Muscle of leg (tissue), 3 donors: ENCODE measurements at regions not wholly inside any gene's neighbourhood (a gene's known extent, or its start where the extent isn't known, plus 50 kb on each side); places are given as distances from the start of the nearest gene placed in this dataset.

Experiments used
- DNase-seq: peaks from one replicate; pipeline ENCODE4 v3.0.0; 2013
- H3K27ac ChIP-seq: one replicate; pipeline ENCODE4 v1.5.1; 2013; ENCODE audit warnings: mild to moderate bottlenecking, low read length, control low read depth
- H3K27me3 ChIP-seq: one replicate; pipeline ENCODE4 v1.6.1; 2013; ENCODE audit warnings: low read length; ENCODE audit not compliant: control insufficient read depth, insufficient read depth
- H3K36me3 ChIP-seq: one replicate; pipeline ENCODE4 v1.6.1; 2013; ENCODE audit warnings: low read length; ENCODE audit not compliant: control insufficient read depth, insufficient read depth
- H3K4me1 ChIP-seq: one replicate; pipeline ENCODE4 v1.6.1; 2013; ENCODE audit warnings: low read length; ENCODE audit not compliant: control insufficient read depth, insufficient read depth
- H3K4me3 ChIP-seq: one replicate; pipeline ENCODE4 v1.5.1; 2013; ENCODE audit warnings: low read length, control low read depth
- H3K9me3 ChIP-seq: replicated peaks from 2 replicates; pipeline ENCODE4 v1.6.1; 2013; ENCODE audit warnings: low read depth, low read length; ENCODE audit not compliant: control insufficient read depth
- WGBS: methylation state at CpG from one replicate; pipeline ENCODE4 v1.1.5; 2013; ENCODE audit warnings: missing lambda C conversion rate; ENCODE audit not compliant: insufficient coverage; 5-methylcytosine and 5-hydroxymethylcytosine counted together

DNA sequence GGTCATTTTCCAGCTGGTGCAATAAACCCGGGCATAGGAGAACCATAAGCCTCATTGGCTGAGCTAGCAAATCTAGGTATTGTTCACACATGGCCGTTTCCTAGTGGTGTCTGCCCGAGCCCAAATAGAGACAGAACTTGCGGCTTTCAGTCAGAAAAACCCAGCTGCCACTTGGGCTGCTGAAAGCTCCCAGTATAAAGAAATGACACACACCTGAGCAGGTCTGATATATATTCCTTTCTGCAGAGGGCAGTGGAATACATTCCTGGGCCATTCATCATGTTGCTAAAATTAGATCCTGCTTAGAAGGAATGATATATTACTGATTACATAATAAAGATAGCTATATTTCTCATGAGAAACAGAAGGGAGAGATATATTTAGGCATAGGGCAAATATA is 83.9 kb upstream of the IRX5 start:
- WGBS: 39% methylated on average over 3 of the region's 4 CpGs
- peak; percentile 3 for DNase-seq
- Histone ChIP-seq H3K9me3 (peaks cover 7% of the 10 kb centered on the region), H3K36me3 (no peaks in the 10 kb centered on the region), H3K4me1 (no peaks in the 10 kb centered on the region), H3K27me3 (no peaks in the 10 kb centered on the region), H3K27ac (no peak overlapping the region), H3K4me3 (no peak overlapping the region)

GRCh38 chr16:54843424-54843750 is 87.3 kb upstream of the IRX5 start:
- no peaks in the 10 kb centered on the region for H3K4me1 ChIP-seq
- no peaks in the 10 kb centered on the region for H3K36me3 ChIP-seq
- no peak for DNase-seq
- peaks cover 7% of the 10 kb centered on the region for H3K9me3 ChIP-seq
- H3K27ac ChIP-seq: no peak overlapping the region
- H3K4me3 ChIP-seq: no peak overlapping the region
- H3K27me3 ChIP-seq: no peaks in the 10 kb centered on the region
- WGBS: no CpG with 5 or more reads among the region's 1 CpG

GRCh38 chr16:54842743-54843423 is 87.8 kb upstream of the IRX5 start:
- H3K4me1 ChIP-seq: no peaks in the 10 kb centered on the region
- no peak overlapping the region for H3K27ac ChIP-seq
- no peaks in the 10 kb centered on the region for H3K27me3 ChIP-seq
- DNase-seq: no peak
- no peaks in the 10 kb centered on the region for H3K36me3 ChIP-seq
- no CpG with 5 or more reads among the region's 5 CpGs for WGBS
- H3K4me3 ChIP-seq: no peak overlapping the region
- H3K9me3 ChIP-seq: peaks cover 7% of the 10 kb centered on the region

DNA sequence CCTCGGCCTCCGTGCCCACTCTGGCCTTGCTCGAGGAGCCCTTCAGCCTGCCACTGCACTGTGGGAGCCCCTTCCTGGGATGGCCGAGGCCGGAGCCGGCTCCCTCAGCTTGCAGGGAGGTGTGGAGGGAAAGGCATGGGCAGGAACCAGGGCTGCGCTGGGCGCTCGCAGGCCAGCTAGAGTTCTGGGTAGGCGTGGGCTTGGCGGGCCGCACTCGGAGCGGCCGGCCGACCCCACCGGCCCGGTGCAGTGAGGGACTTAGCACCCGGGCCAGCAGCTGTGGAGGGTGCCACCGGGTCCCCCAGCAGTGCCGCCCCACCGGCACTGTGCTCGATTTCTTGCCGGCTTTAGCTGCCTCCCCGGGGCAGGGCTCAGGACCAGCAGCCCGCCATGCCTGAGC is 101.0 kb upstream of the IRX5 start:
- DNase-seq: no peak
- no peaks in the 10 kb centered on the region for H3K27me3 ChIP-seq
- no peak overlapping the region for H3K27ac ChIP-seq
- no peaks in the 10 kb centered on the region for H3K4me1 ChIP-seq
- H3K4me3 ChIP-seq: no peak overlapping the region
- WGBS: 94% methylated on average over 23 of the region's 26 CpGs
- H3K9me3 ChIP-seq: peaks cover 2% of the 10 kb centered on the region
- H3K36me3 ChIP-seq: no peaks in the 10 kb centered on the region

- no peak overlapping the region for H3K4me3 ChIP-seq
- no peaks in the 10 kb centered on the region for H3K36me3 ChIP-seq
- H3K9me3 ChIP-seq: no peaks in the 10 kb centered on the region
- H3K27ac ChIP-seq: no peak overlapping the region
- 38% methylated on average over 2 of the region's 4 CpGs for WGBS
- no peaks in the 10 kb centered on the region for H3K4me1 ChIP-seq
- no peaks in the 10 kb centered on the region for H3K27me3 ChIP-seq
- DNase-seq: no peak
These were observed 107.8 kb upstream of the IRX5 start for GRCh38 chr16:54822892-54823291.

- no peaks in the 10 kb centered on the region for H3K9me3 ChIP-seq
- no peak overlapping the region for H3K27ac ChIP-seq
- no peaks in the 10 kb centered on the region for H3K27me3 ChIP-seq
- no peak for DNase-seq
- H3K4me1 ChIP-seq: no peaks in the 10 kb centered on the region
- no peaks in the 10 kb centered on the region for H3K36me3 ChIP-seq
- no peak overlapping the region for H3K4me3 ChIP-seq
- 67% methylated on average over 1 of the region's 5 CpGs for WGBS
These were observed 108.2 kb upstream of the IRX5 start for GRCh38 chr16:54822492-54822891.

DNA sequence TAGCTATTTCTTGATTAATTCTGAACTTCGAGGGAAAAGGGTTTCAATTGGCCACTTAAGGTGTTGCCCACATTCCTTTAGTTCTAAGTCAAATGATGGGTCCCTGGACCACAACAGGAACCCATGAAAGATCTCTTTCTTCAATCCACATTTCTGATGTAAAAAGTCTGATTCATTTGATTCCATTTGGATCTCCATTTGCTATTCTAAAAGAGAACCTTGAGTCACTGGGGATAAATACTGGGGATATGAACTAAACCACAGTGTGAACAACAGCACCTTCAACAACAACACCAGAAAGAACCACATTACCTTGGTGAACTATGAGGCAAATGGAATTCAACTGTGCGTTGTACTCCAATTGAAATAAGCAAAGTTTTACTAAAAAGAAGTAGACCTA is 108.9 kb upstream of the IRX5 start:
- Histone ChIP-seq H3K4me3 (no peak overlapping the region), H3K27me3 (no peaks in the 10 kb centered on the region), H3K27ac (no peak overlapping the region), H3K4me1 (no peaks in the 10 kb centered on the region), H3K36me3 (no peaks in the 10 kb centered on the region), H3K9me3 (no peaks in the 10 kb centered on the region)
- DNase-seq: no peak
- 86% methylated on average over 1 of the region's 2 CpGs for WGBS

GRCh38 chr16:54817940-54818574 is 112.6 kb upstream of the IRX5 start:
- WGBS: 37% methylated on average over 15 of the region's 17 CpGs
- Histone ChIP-seq H3K4me3 (no peak overlapping the region), H3K36me3 (no peaks in the 10 kb centered on the region), H3K27ac (no peak overlapping the region), H3K4me1 (no peaks in the 10 kb centered on the region), H3K9me3 (no peaks in the 10 kb centered on the region), H3K27me3 (no peaks in the 10 kb centered on the region)
- no peak for DNase-seq

- peak; percentile 34 for DNase-seq
- Histone ChIP-seq H3K4me1 (no peaks in the 10 kb centered on the region), H3K9me3 (no peaks in the 10 kb centered on the region), H3K27ac (no peak overlapping the region), H3K36me3 (no peaks in the 10 kb centered on the region), H3K27me3 (no peaks in the 10 kb centered on the region), H3K4me3 (no peak overlapping the region)
- 25% methylated on average over 7 of the region's 10 CpGs for WGBS
These were observed 113.2 kb upstream of the IRX5 start for GRCh38 chr16:54817432-54817831.

DNA sequence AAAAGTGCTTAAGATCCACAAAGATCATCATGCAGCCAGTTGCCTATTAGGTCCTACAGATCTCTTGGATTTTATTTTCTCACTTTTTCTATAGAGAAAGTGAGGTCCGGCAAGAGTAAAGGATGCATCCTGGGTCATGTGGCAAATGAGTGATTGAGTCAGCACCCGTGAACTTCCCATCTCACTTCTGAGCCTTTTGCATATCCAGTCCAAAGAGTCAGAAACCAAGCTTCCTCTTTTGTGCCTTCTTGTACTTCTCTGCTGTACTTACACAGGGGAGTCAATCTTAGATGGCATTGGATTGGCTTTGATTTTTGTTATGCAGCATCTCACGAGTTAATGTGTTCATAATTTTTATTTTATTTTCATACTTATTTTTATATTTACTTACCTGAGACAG is 114.2 kb upstream of the IRX5 start:
- Histone ChIP-seq H3K27me3 (no peaks in the 10 kb centered on the region), H3K36me3 (no peaks in the 10 kb centered on the region), H3K4me1 (no peaks in the 10 kb centered on the region), H3K4me3 (no peak overlapping the region), H3K9me3 (no peaks in the 10 kb centered on the region), H3K27ac (no peak overlapping the region)
- DNase-seq: no peak
- WGBS: 67% methylated on average over 1 of the region's 3 CpGs

- Histone ChIP-seq H3K36me3 (no peaks in the 10 kb centered on the region), H3K4me3 (no peak overlapping the region), H3K9me3 (no peaks in the 10 kb centered on the region), H3K4me1 (no peaks in the 10 kb centered on the region), H3K27ac (no peak overlapping the region), H3K27me3 (no peaks in the 10 kb centered on the region)
- 83% methylated on average over 2 of the region's 3 CpGs for WGBS
- DNase-seq: no peak
These were observed 115.5 kb upstream of the IRX5 start for GRCh38 chr16:54815177-54815576.
